Fibroblast of villous mesenchyme (primary cell): ENCODE measurements at regions not wholly inside any gene's neighbourhood (a gene's known extent, or its start where the extent isn't known, plus 50 kb on each side); places are given as distances from the start of the nearest gene placed in this dataset.

Source experiments
- DNase-seq: peaks from one replicate; pipeline ENCODE4 v3.0.0-alpha.2; 2010; ENCODE audit warnings: low read depth
- H3K4me3 ChIP-seq: 2 replicates; pipeline ENCODE4 v1.5.1; 2011; ENCODE audit warnings: low read depth, mild to moderate bottlenecking, low read length
- TF ChIP-seq, protein P1 (sequence below): IDR thresholded peaks from 2 replicates; pipeline ENCODE4 v1.5.1; 2012; ENCODE audit warnings: low read depth, mild to moderate bottlenecking, low read length; ENCODE audit not compliant: insufficient read depth

DNA sequence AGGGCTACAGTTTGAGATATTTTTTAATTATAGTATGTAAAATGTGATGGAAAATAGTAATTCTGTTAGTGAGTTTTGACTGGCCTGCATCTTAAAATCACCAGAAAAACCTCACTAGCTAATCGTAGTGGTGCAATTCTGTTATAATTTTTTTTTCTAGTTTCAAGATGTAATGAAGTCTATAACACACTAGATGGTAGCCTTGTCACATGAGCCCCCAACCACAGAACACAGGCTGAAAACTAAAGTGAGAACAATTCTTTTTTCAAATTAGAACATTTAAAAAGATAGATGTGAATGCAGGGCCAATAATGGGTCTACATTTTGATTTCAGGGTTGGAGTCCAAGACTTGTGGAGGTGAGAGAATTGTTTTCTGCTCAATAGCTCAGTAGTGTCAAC is 83.3 kb upstream of the KCNH8 start:
- DNase-seq = no peak
- TF ChIP-seq, protein P1, sequence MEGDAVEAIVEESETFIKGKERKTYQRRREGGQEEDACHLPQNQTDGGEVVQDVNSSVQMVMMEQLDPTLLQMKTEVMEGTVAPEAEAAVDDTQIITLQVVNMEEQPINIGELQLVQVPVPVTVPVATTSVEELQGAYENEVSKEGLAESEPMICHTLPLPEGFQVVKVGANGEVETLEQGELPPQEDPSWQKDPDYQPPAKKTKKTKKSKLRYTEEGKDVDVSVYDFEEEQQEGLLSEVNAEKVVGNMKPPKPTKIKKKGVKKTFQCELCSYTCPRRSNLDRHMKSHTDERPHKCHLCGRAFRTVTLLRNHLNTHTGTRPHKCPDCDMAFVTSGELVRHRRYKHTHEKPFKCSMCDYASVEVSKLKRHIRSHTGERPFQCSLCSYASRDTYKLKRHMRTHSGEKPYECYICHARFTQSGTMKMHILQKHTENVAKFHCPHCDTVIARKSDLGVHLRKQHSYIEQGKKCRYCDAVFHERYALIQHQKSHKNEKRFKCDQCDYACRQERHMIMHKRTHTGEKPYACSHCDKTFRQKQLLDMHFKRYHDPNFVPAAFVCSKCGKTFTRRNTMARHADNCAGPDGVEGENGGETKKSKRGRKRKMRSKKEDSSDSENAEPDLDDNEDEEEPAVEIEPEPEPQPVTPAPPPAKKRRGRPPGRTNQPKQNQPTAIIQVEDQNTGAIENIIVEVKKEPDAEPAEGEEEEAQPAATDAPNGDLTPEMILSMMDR = no peak
- no peak overlapping the region for H3K4me3 ChIP-seq

DNA sequence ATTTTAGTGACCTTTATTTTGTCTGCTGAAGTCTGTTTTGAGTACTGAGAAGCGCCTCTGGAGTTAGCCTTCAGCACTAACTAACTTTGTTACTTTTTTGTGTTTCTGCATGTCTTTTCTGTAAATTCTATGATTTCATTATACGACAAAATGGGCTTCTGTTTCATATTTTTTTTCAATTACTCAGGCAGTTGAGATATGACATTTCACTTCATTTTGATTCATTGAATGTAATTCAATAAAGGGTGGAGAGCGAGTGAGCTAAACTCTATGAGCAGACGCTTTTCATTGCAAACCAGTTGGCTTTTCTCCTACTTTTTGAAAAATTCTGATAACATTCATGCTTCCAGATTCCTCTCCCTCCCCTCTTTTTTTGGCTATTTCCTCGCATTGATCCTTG is 84.4 kb upstream of the KCNH8 start:
- no peak for DNase-seq
- H3K4me3 ChIP-seq = no peak overlapping the region
- TF ChIP-seq, protein P1 = no peak

DNA sequence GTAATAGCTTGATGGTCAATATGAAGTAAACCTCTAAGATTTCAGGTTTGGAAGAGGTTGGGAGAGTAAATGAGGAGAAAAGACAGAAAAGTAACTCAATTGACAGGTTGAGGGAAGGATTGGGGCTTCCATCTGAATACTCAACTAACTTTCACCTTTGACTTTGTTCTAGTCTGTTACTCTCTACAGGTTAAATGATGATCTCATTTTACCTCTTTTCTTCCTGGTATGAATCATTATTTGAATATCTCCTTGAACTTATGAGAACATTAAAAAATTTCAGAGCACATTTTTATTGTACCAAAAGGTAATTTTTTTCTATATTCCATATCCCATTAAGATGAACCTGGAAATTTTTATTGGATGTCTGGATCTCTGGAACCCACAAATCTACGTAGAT is 87.9 kb upstream of the KCNH8 start:
- TF ChIP-seq, protein P1 = no peak
- no peak for DNase-seq
- no peak overlapping the region for H3K4me3 ChIP-seq

DNA sequence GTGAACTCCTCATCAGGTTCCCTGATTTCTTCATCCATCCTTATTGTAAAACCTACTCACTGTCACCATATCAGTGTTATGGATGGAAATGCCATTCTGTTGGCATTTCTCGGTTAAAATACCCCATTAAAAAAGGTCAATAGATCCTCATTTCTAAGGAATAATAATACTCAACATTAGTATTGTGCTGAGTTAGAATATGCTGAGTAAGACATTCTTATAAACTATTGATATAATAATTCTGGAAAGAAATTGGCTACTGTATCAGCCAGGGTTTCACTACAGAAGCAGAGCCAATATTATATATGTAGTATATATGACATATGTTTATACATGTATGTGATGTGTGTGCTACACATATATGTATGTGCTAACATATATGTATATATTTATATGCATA is 95.4 kb upstream of the KCNH8 start:
- TF ChIP-seq, protein P1 = no peak
- no peak overlapping the region for H3K4me3 ChIP-seq
- no peak for DNase-seq

DNA sequence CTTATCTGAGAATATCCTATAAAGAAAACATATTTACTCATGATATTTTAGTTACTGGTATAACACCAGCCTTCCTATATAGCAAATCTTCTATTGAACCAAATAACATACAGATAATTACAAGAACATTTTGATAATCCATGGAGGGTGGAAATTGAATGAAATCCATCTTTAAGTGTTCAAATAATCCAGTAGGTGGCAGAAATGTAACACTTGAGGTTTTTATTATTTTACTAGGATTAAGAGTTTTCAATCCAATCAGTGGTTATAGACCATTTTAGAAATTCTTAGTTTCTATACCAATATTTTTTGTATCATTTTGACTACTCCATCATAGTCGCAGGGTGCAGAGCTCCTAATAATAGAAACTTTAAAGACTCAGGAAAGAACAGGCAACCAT is 101.9 kb upstream of the KCNH8 start:
- H3K4me3 ChIP-seq = no peak overlapping the region
- TF ChIP-seq, protein P1 = no peak
- DNase-seq = no peak

DNA sequence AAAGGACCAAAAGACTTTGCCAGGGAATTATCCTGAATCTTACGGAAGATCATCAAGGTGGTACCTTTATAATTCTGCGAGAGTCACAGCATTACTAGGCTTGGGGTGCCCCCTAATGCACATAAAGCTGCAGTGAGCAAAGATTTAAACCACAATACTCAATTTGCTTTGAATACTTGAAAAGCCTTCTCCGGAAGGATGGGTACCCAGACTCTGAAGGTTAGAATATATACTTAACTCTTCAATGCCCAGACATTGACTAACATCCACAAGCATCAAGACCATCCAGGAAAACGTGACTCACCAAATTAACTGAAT is 117.8 kb upstream of the KCNH8 start:
- DNase-seq = no peak
- no peak overlapping the region for H3K4me3 ChIP-seq
- TF ChIP-seq, protein P1 = no peak

DNA sequence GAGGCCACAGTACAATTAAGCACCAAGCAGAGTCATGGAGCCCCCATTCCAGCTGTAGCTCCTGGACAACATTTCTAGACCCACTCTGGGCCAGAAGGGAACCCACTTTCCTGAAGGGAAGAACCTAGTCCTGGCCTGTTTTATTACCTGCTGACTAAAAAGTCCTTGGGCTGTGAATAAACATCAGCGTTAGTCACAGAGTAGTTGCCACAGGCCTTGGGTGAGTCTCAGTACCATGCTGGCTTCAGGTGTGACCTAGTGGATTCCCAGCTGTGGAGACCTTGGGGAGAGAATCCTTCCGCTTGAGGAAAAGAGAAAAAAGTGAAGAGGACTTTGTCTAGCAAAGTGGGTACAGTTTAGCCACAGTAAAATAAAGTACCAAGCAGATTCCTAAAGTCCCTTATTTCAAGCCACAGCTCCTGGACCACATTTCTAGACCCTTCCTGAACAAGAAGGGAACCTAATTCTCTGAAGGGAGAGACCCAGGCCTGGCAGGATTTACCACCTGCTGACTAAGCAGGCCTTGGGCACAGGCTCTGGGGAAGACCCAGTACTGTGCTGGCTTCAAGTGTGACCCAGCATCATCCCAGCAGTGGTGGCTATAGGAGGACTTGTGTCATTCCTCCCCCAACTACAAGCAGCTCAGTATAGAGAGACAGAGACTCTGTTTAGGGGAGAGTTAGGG is 118.3 kb upstream of the KCNH8 start:
- TF ChIP-seq, protein P1 = no peak
- no peak for DNase-seq
- no peak overlapping the region for H3K4me3 ChIP-seq
